ENCODE measurements at regions not wholly inside any gene's neighbourhood (a gene's known extent, or its start where the extent isn't known, plus 50 kb on each side); places are given as distances from the start of the nearest gene placed in this dataset.

GRCh38 chr21:24369278-24369677 lies 1238.0 kb downstream of the MRPL39 start:
- Histone ChIP-seq H3K4me3 (ENCODE audit: low read depth, low read length) (no peak overlapping the region), H3K9me3 (ENCODE audit: severe bottlenecking) (no peaks in the 10 kb centered on the region), H3K27ac (no peak overlapping the region), H3K36me3 (no peaks in the 10 kb centered on the region), H3K27me3 (ENCODE audit: insufficient read depth, low read depth, severe bottlenecking) (no peaks in the 10 kb centered on the region)
- no peak for DNase-seq
- TF ChIP-seq CTCF (IDR thresholded peaks at IDR 0.05; ENCODE audit: low read depth, low read length): no peak

GRCh38 chr21:24367936-24368335 lies 1239.3 kb downstream of the MRPL39 start:
- no peak for DNase-seq
- H3K27me3 ChIP-seq (ENCODE audit: insufficient read depth, low read depth, severe bottlenecking): no peaks in the 10 kb centered on the region
- no peaks in the 10 kb centered on the region for H3K36me3 ChIP-seq
- no peak for TF ChIP-seq CTCF (IDR thresholded peaks at IDR 0.05; ENCODE audit: low read depth, low read length)
- H3K27ac ChIP-seq: no peak overlapping the region
- no peaks in the 10 kb centered on the region for H3K9me3 ChIP-seq (ENCODE audit: severe bottlenecking)
- no peak overlapping the region for H3K4me3 ChIP-seq (ENCODE audit: low read depth, low read length)

GRCh38 chr21:24353492-24353891 lies 1253.8 kb downstream of the MRPL39 start:
- no peak overlapping the region for H3K4me3 ChIP-seq (ENCODE audit: low read depth, low read length)
- no peaks in the 10 kb centered on the region for H3K9me3 ChIP-seq (ENCODE audit: severe bottlenecking)
- no peak for TF ChIP-seq CTCF (IDR thresholded peaks at IDR 0.05; ENCODE audit: low read depth, low read length)
- no peaks in the 10 kb centered on the region for H3K27me3 ChIP-seq (ENCODE audit: insufficient read depth, low read depth, severe bottlenecking)
- DNase-seq: no peak
- H3K27ac ChIP-seq: no peak overlapping the region
- H3K36me3 ChIP-seq: no peaks in the 10 kb centered on the region

GRCh38 chr21:24339406-24339805 lies 1267.9 kb downstream of the MRPL39 start:
- H3K36me3 ChIP-seq: no peaks in the 10 kb centered on the region
- DNase-seq: no peak
- TF ChIP-seq CTCF (IDR thresholded peaks at IDR 0.05; ENCODE audit: low read depth, low read length): no peak
- H3K27ac ChIP-seq: no peak overlapping the region
- H3K4me3 ChIP-seq (ENCODE audit: low read depth, low read length): no peak overlapping the region
- H3K27me3 ChIP-seq (ENCODE audit: insufficient read depth, low read depth, severe bottlenecking): no peaks in the 10 kb centered on the region
- H3K9me3 ChIP-seq (ENCODE audit: severe bottlenecking): peaks cover 2% of the 10 kb centered on the region

GRCh38 chr21:24336491-24336890 lies 1270.8 kb downstream of the MRPL39 start:
- Histone ChIP-seq H3K27me3 (ENCODE audit: insufficient read depth, low read depth, severe bottlenecking) (no peaks in the 10 kb centered on the region), H3K36me3 (no peaks in the 10 kb centered on the region), H3K27ac (no peak overlapping the region), H3K9me3 (ENCODE audit: severe bottlenecking) (peaks cover 2% of the 10 kb centered on the region), H3K4me3 (ENCODE audit: low read depth, low read length) (no peak overlapping the region)
- TF ChIP-seq CTCF (IDR thresholded peaks at IDR 0.05; ENCODE audit: low read depth, low read length): no peak
- no peak for DNase-seq

GRCh38 chr21:24323536-24323935 lies 1283.7 kb downstream of the MRPL39 start:
- Histone ChIP-seq H3K9me3 (ENCODE audit: severe bottlenecking) (no peaks in the 10 kb centered on the region), H3K4me3 (ENCODE audit: low read depth, low read length) (no peak overlapping the region), H3K27ac (no peak overlapping the region), H3K36me3 (no peaks in the 10 kb centered on the region), H3K27me3 (ENCODE audit: insufficient read depth, low read depth, severe bottlenecking) (no peaks in the 10 kb centered on the region)
- TF ChIP-seq CTCF (IDR thresholded peaks at IDR 0.05; ENCODE audit: low read depth, low read length): no peak
- DNase-seq: no peak

Measured in WERI-Rb-1 (cell line).